Right renal cortex interstitium (tissue), 3 donors: ENCODE measurements at regions not wholly inside any gene's neighbourhood (a gene's known extent, or its start where the extent isn't known, plus 50 kb on each side); places are given as distances from the start of the nearest gene placed in this dataset.

ENCODE experiments used
- DNase-seq, 3 donors: peaks; one replicate each; pipeline ENCODE4 v3.0.0-alpha.2; 2013; ENCODE audit warnings: low read depth in 3 of 3, low spot score in 2 of 3

GRCh38 chr4:20443015-20443805, 191.5 kb downstream of the SLIT2 start:
- DNase-seq, result no peak

- no peak for DNase-seq
These were observed 193.1 kb downstream of the SLIT2 start for GRCh38 chr4:20444599-20445337.

DNA sequence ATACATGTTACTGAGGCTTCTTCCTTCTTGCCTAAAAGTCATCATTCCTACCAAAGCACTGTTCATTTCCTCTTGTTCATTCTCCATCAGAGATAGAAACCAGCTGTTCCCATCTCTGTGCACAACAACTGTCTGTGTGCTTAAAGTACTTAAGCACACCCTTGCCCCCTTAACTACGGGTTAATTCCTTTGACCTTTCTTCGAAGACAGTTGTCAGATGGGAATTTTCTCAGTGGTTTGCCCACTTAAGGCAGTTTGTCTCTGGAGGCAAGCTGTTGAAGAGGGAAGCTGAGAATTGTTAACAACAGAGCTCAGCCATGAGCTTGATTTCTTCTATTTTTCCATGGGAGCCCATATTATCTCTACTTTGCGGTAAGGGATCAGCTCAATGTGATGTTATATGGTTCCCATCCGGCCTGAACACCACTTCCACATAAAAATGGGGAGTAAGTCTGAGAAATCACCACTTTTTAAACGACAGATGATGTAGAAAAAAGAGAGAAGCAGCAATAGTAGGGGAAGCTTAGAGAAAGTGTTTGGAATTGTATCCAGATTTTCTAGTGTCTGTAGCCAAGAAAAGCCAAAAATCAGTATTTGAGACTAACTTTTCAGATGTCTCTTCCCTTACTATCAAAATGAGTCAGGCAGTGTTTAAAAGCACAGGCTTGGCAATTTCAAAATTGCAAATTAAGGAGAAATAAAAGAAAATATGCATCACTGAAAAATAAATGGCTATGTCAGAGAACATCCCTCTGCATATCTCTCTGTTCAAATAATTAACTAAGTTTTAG, 194.4 kb downstream of the SLIT2 start:
- peak; percentile 23 to 43 (median 29) for DNase-seq

- no peak for DNase-seq
These were observed 195.4 kb downstream of the SLIT2 start for GRCh38 chr4:20447103-20447502.

- no peak for DNase-seq
These were observed 200.3 kb downstream of the SLIT2 start for GRCh38 chr4:20451986-20452385.

GRCh38 chr4:20454515-20454914, 202.8 kb downstream of the SLIT2 start:
- no peak for DNase-seq

GRCh38 chr4:20456407-20456806, 204.7 kb downstream of the SLIT2 start:
- DNase-seq, result no peak

DNA sequence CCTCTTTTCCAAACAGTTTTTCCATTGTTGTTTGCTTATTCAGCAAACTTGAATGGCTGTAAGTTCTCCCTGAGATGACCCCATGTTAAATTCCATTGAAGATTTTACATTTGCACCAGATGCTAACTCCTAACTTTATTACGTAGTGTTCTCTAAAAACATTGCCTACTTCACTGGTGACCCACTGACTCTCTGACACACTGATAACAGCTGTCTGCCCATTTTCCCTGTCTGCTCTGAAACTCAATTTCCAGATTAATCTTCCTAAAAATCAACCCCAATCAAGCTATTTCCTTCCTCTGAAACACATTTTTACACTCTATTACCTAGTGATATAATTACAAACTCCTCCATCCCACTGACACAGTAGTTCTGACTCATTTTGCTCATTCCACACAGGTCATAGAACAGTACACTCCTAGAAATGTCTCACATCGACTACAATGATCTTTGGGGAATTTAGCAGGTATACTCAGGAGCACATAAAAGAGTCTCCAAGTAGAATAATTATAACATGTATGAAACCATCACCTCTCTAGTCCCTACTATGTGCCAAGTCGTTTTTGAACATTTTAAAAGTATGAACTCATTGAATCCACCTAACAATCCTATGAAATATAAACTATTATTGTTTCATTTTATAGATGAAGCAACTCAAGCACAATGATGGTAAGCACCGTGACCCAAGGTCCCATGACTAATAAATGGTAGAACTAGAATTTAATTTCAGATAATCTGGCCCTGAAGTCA, 210.9 kb downstream of the SLIT2 start:
- no peak for DNase-seq

GRCh38 chr4:20463176-20463430, 211.4 kb downstream of the SLIT2 start:
- DNase-seq, result no peak

DNA sequence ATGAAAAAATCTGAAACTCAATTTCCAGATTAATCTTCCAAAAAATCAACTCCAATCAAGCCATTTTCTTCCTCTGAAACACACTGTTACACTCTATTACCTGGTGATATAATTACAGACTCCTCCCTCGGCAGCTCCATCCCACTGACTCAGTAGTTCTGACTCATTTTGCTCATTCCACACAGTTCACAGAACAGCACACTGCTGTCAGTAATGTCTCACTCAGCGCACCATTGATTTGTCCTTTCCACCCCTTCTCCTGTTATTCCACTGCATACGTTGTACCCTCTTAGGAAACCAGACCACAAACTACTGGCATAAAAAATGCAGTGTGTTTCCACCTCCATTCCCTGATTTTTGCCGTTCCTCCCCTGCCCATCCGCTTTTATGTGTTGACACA, 212.7 kb downstream of the SLIT2 start:
- no peak for DNase-seq

DNA sequence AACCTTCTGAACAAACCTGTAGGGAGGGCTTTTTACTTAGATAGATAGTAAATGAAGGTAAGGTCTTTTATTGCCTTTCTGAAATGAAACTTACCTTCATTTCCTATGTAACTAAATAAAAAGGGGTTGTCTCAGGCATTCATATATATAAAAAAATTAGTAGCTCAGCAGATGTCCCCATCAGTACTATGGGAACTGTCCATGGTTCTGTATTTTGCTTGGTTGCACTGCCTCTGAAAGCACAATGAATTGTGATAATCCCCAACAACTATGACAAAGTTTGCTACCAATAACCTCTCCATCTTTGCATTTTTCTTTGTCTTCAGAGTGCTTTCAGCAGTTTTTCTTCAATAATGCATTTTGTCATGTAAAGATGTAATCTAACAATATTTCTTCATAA, 222.4 kb downstream of the SLIT2 start:
- peak in 2 of 3 donors; percentile 18 to 21 for DNase-seq

DNA sequence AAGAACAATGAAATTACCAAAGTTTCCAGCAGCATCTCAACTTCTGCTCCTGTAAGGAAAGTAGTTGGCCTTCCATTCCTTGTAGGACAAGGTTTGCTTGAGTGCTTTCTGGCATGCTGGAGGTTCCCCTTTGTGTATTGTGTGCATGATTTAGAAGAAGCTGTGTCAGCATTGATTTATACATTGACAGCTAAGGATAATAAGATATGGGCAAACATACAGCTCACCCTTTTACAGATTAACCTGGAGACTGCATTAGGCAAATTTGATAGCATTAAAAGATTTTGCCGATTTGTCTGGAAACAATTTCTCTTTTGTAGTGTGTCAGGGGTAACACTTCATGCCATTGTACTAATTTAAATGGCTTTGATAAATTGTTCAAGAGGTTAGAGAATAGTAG, 221.8 kb upstream of the PACRGL start:
- no peak for DNase-seq

- DNase-seq, result no peak
These were observed 219.9 kb upstream of the PACRGL start for GRCh38 chr4:20480165-20480947.

- no peak for DNase-seq
These were observed 216.8 kb upstream of the PACRGL start for GRCh38 chr4:20483416-20483815.

GRCh38 chr4:20486433-20486832, 213.8 kb upstream of the PACRGL start:
- DNase-seq, result no peak

- no peak for DNase-seq
These were observed 212.8 kb upstream of the PACRGL start for GRCh38 chr4:20487446-20487845.

GRCh38 chr4:20487852-20488251, 212.4 kb upstream of the PACRGL start:
- no peak for DNase-seq

GRCh38 chr4:20490734-20491133, 209.5 kb upstream of the PACRGL start:
- DNase-seq, result no peak

GRCh38 chr4:20493761-20494353, 206.4 kb upstream of the PACRGL start:
- no peak for DNase-seq

DNA sequence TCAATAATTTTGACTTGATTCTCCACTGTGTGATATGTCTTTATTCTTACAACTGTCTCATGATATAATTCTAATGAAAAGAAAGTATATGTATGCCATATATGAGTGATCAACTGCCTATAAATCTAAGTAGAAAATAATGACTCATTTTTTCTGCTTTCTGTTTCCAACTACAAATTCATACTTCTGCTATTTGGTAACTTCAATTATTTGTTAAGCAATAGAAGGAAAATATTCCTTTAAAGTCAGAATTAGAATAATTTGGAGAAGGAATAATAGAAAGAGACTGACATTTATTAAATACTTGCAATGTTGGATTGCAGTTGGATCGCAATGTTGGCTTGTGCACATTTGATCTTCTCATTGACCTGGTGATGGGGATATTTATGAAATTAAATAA, 204.2 kb upstream of the PACRGL start:
- no peak for DNase-seq
